ENCODE measurements at regions not wholly inside any gene's neighbourhood (a gene's known extent, or its start where the extent isn't known, plus 50 kb on each side); places are given as distances from the start of the nearest gene placed in this dataset.
"Not testable (repeated sequence)": the region's sequence is repeated elsewhere in the genome, so short reads cannot be mapped to it uniquely, and the experiment has no call there.

GRCh38 chr5:1730487-1730847, 69.2 kb downstream of the MRPL36 start:
- no peak for DNase-seq

GRCh38 chr5:1729641-1730486, 69.8 kb downstream of the MRPL36 start:
- no peak for DNase-seq

- no peak for DNase-seq
These were observed 70.8 kb downstream of the MRPL36 start for GRCh38 chr5:1728846-1729245.

GRCh38 chr5:1727571-1727970, 72.1 kb downstream of the MRPL36 start:
- DNase-seq, result no peak

- DNase-seq, result no peak
These were observed 72.7 kb downstream of the MRPL36 start for GRCh38 chr5:1726956-1727355.

- no peak for DNase-seq
These were observed 73.2 kb downstream of the MRPL36 start for GRCh38 chr5:1726469-1726865.

GRCh38 chr5:1725641-1726468, 73.8 kb downstream of the MRPL36 start:
- no peak for DNase-seq

GRCh38 chr5:1724822-1725602, 74.6 kb downstream of the MRPL36 start:
- no peak for DNase-seq

GRCh38 chr5:1723957-1724821, 75.4 kb downstream of the MRPL36 start:
- DNase-seq, result no peak

GRCh38 chr5:1723476-1723875, 76.2 kb downstream of the MRPL36 start:
- no peak for DNase-seq

GRCh38 chr5:1722877-1723276, 76.8 kb downstream of the MRPL36 start:
- DNase-seq, result no peak

GRCh38 chr5:1720396-1721110, 79.1 kb downstream of the MRPL36 start:
- no peak for DNase-seq

GRCh38 chr5:1719860-1720259, 79.8 kb downstream of the MRPL36 start:
- DNase-seq, result no peak

GRCh38 chr5:1718669-1719068, 81.0 kb downstream of the MRPL36 start:
- no peak for DNase-seq

GRCh38 chr5:1710091-1710490, 89.5 kb downstream of the MRPL36 start:
- DNase-seq, result not testable (repeated sequence)

GRCh38 chr5:1709171-1709803, 90.3 kb downstream of the MRPL36 start:
- DNase-seq, result no peak

- DNase-seq, result no peak
These were observed 91.0 kb downstream of the MRPL36 start for GRCh38 chr5:1708592-1709141.

- no peak for DNase-seq
These were observed 92.2 kb downstream of the MRPL36 start for GRCh38 chr5:1707467-1707866.

GRCh38 chr5:1706428-1706827, 93.2 kb downstream of the MRPL36 start:
- no peak for DNase-seq

- DNase-seq, result no peak
These were observed 93.6 kb downstream of the MRPL36 start for GRCh38 chr5:1706021-1706420.

- DNase-seq, result no peak
These were observed 95.0 kb downstream of the MRPL36 start for GRCh38 chr5:1704676-1705075.

Data from DMS 273 treated with DMSO at 0.1 percent for 48 hours (cell line).